ENCODE measurements at regions not wholly inside any gene's neighbourhood (a gene's known extent, or its start where the extent isn't known, plus 50 kb on each side); places are given as distances from the start of the nearest gene placed in this dataset.

DNA sequence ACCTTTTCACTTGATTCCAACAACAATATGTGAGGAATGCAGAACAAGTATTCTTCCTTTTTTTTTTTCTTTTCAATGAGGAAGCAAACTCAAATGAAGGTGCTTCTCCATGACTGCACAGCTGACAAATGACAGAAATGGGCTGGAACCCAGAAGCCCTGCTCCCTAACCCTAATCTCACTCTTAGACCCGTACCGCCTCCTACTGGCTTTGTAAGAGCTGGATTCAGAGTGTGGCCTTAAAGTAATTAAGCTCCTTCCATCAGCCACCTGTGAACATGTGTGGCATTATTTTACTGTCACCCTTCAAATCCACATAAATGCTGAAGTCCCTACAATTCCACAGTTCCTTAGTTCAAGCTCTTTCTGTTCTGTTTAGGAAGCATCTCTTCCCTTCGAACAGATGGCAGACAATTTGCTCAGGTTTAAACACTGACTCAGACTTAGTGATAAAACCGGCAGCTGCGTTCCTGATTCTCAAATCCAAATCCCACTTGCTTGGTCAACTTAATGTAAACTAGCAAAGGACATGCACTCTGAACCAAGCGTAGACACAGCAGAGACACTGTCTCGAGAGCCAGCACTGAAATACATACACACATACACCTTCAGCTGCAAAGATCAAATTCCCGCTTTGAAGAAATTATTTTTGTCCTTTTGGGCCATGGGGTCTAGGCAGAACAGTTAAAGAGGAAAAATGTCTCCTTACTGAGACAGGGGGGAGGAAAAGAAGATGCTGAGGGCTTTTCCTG, 316.7 kb upstream of the TLE4 start:
- H3K36me3 Mint-ChIP-seq (ENCODE audit: low read depth), result no peaks in the 10 kb centered on the region
- no peaks in the 10 kb centered on the region for H3K4me1 Mint-ChIP-seq
- DNase-seq, result no peak
- no peak overlapping the region for H3K4me3 Mint-ChIP-seq
- H3K9me3 Mint-ChIP-seq, result no peaks in the 10 kb centered on the region
- peaks cover 6% of the 10 kb centered on the region for H3K27me3 Mint-ChIP-seq
- no peak for ATAC-seq
- no peak overlapping the region for H3K27ac Mint-ChIP-seq

DNA sequence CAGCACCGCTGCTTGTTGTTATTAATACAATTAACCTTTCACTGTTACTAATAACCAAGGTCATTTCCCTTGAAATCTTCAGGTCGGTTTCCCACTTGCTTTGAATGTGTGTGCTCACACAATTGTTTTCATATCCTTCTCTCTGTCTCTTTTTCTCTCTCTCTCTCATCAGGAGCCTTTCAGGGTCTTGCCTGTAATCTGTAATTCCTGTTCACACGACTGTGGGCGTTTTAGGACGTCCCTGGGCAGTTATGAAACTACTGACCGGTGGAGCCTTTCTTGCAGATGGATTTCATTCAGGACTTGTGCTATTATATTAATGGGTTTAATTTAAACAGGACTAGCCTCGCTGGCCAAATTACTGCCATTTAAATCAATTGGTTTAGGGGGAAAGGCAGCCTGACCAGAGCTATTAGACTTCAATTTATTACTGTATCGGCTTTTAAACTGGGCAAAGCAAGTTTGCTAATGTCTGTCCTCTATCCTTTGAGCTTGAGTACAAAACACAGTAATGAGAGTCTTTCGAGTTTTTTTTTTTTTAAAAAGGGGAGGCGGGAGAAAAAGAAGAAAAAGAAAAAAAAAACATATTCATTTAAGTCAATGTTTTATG, 316.0 kb upstream of the TLE4 start:
- Mint-ChIP-seq H3K9me3 (no peaks in the 10 kb centered on the region), H3K27me3 (peaks cover 8% of the 10 kb centered on the region)

DNA sequence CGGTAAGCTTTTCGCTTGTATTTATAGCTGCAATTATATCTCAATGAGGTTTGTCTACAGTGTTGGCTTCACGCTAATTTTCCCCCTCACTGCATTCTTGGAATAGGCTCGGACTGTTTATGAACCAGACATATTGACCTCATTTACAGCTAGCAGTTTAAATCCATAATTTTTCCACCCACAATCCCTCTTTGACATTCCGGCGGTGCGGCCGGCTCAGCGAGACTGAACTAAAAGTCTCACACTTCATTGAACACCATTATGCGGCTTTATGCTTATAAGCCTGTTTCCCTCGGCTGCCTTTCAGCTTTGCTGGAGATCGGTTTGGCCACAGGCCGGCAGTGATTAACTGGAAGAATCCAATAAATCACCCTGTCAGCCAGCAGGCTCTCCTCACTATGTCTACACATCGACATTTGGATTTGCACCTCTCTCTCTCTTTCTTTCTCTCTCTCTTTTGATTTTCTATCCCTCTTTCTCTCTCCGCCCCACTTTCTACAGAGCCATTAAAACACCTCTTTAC, 315.0 kb upstream of the TLE4 start:
- no peak for DNase-seq
- no peaks in the 10 kb centered on the region for H3K36me3 Mint-ChIP-seq (ENCODE audit: low read depth)
- no peak overlapping the region for H3K4me3 Mint-ChIP-seq
- no peak overlapping the region for H3K27ac Mint-ChIP-seq
- H3K9me3 Mint-ChIP-seq, result no peaks in the 10 kb centered on the region
- no peak for ATAC-seq
- H3K4me1 Mint-ChIP-seq, result no peaks in the 10 kb centered on the region
- H3K27me3 Mint-ChIP-seq, result peaks cover 15% of the 10 kb centered on the region

More for the DNA sequence above, 316.0 kb upstream of the TLE4 start:
- H3K4me1 Mint-ChIP-seq, result no peaks in the 10 kb centered on the region
- H3K36me3 Mint-ChIP-seq (ENCODE audit: low read depth), result no peaks in the 10 kb centered on the region
- no peak for ATAC-seq
- no peak overlapping the region for H3K27ac Mint-ChIP-seq
- H3K4me3 Mint-ChIP-seq, result no peak overlapping the region
- DNase-seq, result no peak

DNA sequence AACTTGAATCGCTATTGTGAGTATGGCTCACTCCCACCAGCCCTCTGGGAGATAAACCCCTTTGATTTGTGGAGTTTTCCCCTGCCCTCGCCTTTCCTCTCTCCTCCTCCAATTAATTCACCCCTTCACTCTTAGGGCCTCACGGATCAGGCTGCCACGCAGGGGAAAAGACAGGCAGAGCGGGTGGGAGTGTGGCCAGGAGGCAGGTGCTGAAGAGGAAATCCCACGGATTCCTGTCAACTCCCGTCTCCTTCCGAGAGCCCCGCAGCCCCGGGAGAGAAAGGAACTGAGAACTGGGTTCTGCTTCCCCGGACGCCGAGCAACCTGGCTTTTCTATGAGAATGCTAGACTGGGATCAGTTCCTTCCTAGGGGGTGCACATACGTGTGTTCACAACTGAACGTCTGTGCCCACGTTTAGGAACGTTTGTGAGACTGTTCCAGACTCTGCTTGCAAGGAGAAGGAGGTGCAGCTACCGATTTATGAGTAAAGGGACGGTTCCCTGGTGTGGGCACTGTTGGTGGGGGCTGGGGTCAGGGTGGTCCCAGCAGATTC, 314.5 kb upstream of the TLE4 start:
- H3K9me3 Mint-ChIP-seq, result no peaks in the 10 kb centered on the region
- no peaks in the 10 kb centered on the region for H3K4me1 Mint-ChIP-seq
- no peaks in the 10 kb centered on the region for H3K36me3 Mint-ChIP-seq (ENCODE audit: low read depth)
- DNase-seq (no peak), ATAC-seq (no peak)
- no peak overlapping the region for H3K27ac Mint-ChIP-seq
- no peak overlapping the region for H3K4me3 Mint-ChIP-seq
- H3K27me3 Mint-ChIP-seq, result peaks cover 17% of the 10 kb centered on the region

DNA sequence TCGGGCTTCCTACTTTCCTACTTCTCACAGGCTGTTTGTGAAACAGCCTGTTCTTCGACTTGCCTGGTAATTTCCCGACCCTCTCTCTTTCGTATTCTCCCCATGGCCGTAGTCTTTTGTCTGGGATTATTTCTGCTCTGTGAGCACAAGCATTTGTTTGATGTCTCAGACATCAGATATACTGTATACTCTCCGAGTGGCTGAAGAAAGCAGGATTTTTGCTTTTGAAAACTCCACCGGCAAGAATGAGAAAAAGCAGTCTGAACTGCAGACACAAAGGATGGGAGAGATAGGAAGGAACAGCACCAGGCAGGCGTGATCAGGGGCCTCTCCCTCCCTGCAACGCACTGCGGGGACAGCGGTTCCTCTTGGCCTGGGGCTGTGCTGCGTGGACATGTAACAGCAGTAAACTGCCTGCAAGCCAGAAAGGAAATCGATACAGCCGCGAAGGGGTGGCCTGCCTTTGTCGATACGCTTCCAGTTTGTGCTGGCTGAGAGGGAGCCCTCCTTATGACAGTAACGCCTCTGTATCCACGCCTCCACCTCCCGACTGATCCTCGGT, 313.9 kb upstream of the TLE4 start:
- Mint-ChIP-seq H3K27ac (no peak overlapping the region), H3K4me3 (no peak overlapping the region), H3K36me3 (ENCODE audit: low read depth) (no peaks in the 10 kb centered on the region), H3K9me3 (no peaks in the 10 kb centered on the region), H3K27me3 (peaks cover 20% of the 10 kb centered on the region), H3K4me1 (no peaks in the 10 kb centered on the region)
- DNase-seq (no peak), ATAC-seq (no peak)

DNA sequence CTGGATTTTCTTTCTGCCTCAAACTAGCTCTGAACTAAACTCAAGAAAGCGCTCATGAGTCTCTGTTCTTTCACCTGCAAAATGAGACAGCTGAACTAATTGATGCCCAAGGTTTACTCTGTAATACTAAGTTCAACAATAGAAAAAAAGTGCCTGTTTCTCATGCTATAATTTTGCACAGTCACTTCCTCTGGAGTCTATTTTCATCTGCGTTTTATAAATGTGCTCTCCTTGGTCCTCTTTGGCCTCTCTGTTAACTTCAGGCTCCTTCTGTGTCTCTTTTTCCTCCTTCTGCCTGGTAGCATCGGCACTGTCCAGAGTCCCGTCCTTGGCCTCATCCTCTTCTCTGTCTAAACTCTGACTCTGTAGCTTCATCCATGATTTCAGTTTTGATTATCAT, 311.9 kb upstream of the TLE4 start:
- Mint-ChIP-seq H3K27ac (no peak overlapping the region), H3K4me3 (no peak overlapping the region), H3K36me3 (ENCODE audit: low read depth) (no peaks in the 10 kb centered on the region), H3K9me3 (no peaks in the 10 kb centered on the region), H3K4me1 (peaks cover 1% of the 10 kb centered on the region), H3K27me3 (peaks cover 28% of the 10 kb centered on the region)
- ATAC-seq (no peak), DNase-seq (no peak)

DNA sequence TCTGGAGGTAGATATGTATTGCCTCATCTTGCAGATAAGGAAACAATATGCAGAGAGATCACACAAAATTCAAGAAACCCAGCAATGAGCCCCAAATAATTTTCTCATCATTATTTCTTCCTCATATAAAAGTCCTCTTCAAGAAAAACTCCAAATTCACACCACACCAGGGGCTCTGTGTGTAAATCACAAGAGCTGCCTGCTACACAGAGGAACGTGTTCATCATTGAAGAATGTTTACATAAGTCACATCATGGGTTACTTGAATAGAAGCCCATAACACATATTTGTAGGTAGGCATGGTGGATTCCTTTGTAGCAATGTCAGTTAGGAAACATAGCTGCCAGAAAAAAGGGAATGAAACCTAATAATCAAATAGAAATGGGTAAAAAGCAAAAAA, 308.1 kb upstream of the TLE4 start:
- Mint-ChIP-seq H3K9me3 (no peaks in the 10 kb centered on the region), H3K27ac (no peak overlapping the region), H3K27me3 (peaks cover 27% of the 10 kb centered on the region), H3K4me1 (peaks cover 1% of the 10 kb centered on the region), H3K4me3 (no peak overlapping the region), H3K36me3 (ENCODE audit: low read depth) (no peaks in the 10 kb centered on the region)
- ATAC-seq (no peak), DNase-seq (no peak)

DNA sequence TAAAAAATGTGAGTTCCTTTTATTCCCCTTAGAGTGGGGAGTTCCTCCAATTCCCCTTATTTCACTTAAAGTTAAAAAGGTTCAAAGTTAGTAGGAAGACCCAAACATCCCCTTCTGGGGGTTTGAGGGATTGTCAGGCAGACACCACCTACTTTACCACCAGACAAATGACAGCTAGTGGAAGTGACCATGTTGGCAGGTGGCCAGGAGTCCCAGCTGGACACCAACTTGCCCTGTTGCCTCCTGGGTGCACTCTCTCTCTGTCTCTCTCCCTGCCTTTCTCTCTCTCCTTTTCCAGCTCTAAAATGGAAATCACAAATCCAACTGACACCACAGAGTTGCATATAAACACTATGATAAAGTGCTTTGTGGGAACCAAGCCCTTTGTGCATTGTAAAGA, 307.7 kb upstream of the TLE4 start:
- ATAC-seq (no peak), DNase-seq (no peak)
- Mint-ChIP-seq H3K27me3 (peaks cover 24% of the 10 kb centered on the region), H3K4me3 (no peak overlapping the region), H3K36me3 (ENCODE audit: low read depth) (no peaks in the 10 kb centered on the region), H3K4me1 (peaks cover 1% of the 10 kb centered on the region), H3K27ac (no peak overlapping the region), H3K9me3 (no peaks in the 10 kb centered on the region)

DNA sequence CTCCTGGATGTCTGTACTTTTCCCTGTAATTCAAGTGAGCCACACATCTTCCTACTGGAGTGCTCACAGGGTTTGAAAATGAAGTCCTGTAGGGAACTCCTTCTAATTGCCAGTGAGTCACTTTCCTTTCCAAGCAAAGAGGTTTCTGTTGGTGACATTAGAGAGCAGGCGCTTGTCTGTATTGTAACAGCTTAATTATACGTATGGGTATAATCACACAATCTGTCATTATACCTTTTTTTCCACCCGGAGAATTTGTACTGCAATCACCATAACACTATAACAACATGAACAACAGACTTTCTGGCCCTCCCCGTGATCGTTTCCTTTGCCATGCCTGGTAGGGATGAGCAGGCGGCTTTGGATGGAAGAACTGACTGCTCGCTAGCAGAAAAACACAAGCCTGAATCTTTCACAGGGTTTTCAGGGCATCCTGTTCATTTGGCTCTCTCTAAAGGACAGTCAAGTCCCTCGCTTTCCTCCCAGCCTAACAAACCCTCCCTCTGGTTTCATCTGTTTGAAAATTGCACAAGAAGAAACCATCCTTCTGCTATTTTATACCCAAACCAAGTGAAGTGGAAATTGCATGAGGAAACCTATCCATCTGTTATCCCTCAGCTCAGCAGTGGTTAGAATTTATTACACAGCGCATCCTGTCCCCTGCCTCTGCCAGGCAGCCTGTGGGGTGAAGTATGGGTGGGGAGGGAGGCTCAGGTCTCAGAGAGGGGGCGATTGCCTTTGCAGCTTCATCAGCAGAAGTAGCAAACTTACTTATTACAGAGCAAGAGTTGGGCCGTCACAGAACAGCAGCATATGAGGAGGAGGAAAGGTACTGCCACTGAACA, 307.0 kb upstream of the TLE4 start:
- H3K4me1 Mint-ChIP-seq, result peaks cover 1% of the 10 kb centered on the region
- peaks cover 24% of the 10 kb centered on the region for H3K27me3 Mint-ChIP-seq
- DNase-seq (no peak), ATAC-seq (no peak)
- no peak overlapping the region for H3K4me3 Mint-ChIP-seq
- H3K27ac Mint-ChIP-seq, result no peak overlapping the region
- no peaks in the 10 kb centered on the region for H3K36me3 Mint-ChIP-seq (ENCODE audit: low read depth)
- H3K9me3 Mint-ChIP-seq, result no peaks in the 10 kb centered on the region

DNA sequence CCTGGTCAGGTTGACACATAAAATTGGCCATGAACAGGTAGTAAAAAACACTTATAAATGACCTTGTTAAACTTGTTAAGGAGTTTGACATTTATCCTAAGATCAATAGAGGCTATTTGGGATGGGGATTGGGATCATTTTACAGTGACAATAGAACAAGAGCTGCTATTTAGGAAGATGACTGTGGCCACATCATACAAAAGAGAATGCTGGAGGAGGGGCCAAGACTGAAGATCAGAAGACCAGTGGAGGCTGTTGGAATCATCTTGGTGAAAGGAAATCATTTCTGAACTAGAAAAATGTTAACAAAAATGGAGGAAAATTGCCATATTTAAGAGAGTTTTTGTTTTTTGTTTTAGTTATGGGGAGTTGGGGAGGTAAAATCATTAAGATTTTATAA, 304.8 kb upstream of the TLE4 start:
- no peak for ATAC-seq
- no peaks in the 10 kb centered on the region for H3K9me3 Mint-ChIP-seq

DNA sequence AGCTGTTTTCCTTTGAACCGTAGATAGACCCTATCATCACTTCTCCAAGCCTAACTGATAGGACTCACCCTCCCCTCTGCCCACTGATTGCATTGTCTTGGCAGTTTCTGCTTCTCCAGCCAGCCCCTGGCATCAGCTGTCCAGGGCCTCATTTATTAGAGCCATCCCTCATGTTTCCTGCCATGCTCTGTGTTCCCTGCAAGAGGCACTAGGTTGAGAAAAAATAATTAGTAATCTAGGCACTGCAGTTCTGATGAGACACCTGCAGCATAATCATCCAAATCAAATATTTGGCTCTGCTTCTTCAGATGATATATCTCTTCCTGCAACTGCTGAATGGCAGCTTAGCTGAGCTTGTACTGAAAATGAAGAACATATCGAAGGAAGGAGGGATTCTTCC, 303.0 kb upstream of the TLE4 start:
- H3K9me3 Mint-ChIP-seq, result no peaks in the 10 kb centered on the region
- ATAC-seq (no peak), DNase-seq (no peak)
- no peaks in the 10 kb centered on the region for H3K36me3 Mint-ChIP-seq (ENCODE audit: low read depth)
- no peak overlapping the region for H3K27ac Mint-ChIP-seq
- peaks cover 1% of the 10 kb centered on the region for H3K4me1 Mint-ChIP-seq
- no peak overlapping the region for H3K4me3 Mint-ChIP-seq
- H3K27me3 Mint-ChIP-seq, result peaks cover 5% of the 10 kb centered on the region

More for the DNA sequence above, 304.8 kb upstream of the TLE4 start:
- H3K36me3 Mint-ChIP-seq (ENCODE audit: low read depth), result no peaks in the 10 kb centered on the region
- H3K27ac Mint-ChIP-seq, result no peak overlapping the region
- H3K4me3 Mint-ChIP-seq, result no peak overlapping the region
- DNase-seq, result no peak
- H3K4me1 Mint-ChIP-seq, result peaks cover 1% of the 10 kb centered on the region
- peaks cover 12% of the 10 kb centered on the region for H3K27me3 Mint-ChIP-seq

DNA sequence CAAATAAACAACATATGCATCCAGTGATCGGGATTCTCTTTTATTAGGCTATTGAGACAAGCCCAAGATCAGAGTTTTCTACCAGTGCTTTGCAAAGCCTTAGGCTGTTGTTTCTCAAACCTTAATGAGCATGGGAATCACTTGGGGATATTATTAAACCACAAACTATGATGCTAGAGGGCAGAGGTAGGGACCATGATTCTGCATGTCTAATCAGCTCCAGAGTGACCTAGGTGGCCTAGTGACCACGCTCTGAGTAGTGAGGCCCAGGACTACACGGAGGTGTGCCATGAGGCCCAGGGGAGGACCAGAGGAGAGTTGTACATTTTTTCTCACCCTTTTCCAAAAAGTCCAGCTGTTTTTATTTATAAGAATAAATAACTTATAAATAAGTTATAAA, 298.5 kb upstream of the TLE4 start:
- Mint-ChIP-seq H3K36me3 (ENCODE audit: low read depth) (no peaks in the 10 kb centered on the region), H3K4me3 (no peak overlapping the region), H3K4me1 (no peaks in the 10 kb centered on the region), H3K27ac (no peak overlapping the region), H3K9me3 (no peaks in the 10 kb centered on the region), H3K27me3 (no peaks in the 10 kb centered on the region)
- ATAC-seq, result no peak
- no peak for DNase-seq

DNA sequence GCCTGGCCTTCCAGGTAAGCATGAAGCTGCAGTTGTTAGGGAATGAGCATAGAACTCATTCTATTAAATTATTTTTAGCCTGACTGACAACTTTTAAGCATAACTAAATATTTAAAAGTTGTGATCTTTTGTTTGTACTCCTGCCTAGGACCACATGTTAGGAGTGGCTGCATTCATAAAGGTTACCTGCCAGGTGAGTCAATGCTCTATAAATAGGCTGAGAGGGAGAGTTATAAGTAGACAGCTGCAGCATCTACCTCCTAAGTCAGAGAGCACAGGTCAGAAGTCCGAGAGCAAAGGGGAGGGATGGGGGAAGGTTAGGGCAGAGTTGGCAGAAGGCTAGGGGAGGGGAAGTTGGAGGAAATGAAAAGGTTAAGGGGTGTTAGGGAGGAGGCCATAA, 292.4 kb upstream of the TLE4 start:
- H3K4me1 Mint-ChIP-seq, result no peaks in the 10 kb centered on the region
- no peaks in the 10 kb centered on the region for H3K9me3 Mint-ChIP-seq
- no peaks in the 10 kb centered on the region for H3K27me3 Mint-ChIP-seq
- ATAC-seq (no peak), DNase-seq (no peak)
- no peaks in the 10 kb centered on the region for H3K36me3 Mint-ChIP-seq (ENCODE audit: low read depth)
- no peak overlapping the region for H3K4me3 Mint-ChIP-seq
- H3K27ac Mint-ChIP-seq, result no peak overlapping the region

DNA sequence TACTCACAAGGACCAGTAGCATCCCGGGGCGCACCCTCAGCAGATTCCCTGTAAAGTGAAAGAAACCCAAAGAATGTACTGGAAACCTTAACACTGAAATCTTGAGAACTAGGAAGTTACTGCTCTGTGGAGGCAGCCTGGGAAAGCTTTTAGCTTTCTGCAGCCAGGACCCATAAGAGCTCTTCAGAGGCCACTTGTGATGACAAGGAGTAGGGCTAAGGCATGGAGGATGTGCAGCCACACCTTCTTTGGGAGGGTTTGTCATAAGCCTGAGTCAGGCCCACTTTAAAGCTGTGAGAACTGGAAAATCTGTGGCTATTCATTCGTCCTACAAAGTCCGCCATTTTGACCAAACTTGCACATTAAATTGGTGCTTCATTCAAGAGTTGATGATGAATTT, 291.1 kb upstream of the TLE4 start:
- H3K36me3 Mint-ChIP-seq (ENCODE audit: low read depth), result no peaks in the 10 kb centered on the region
- no peaks in the 10 kb centered on the region for H3K4me1 Mint-ChIP-seq
- H3K27ac Mint-ChIP-seq, result no peak overlapping the region
- H3K9me3 Mint-ChIP-seq, result no peaks in the 10 kb centered on the region
- ATAC-seq (no peak), DNase-seq (no peak)
- H3K27me3 Mint-ChIP-seq, result no peaks in the 10 kb centered on the region
- H3K4me3 Mint-ChIP-seq, result no peak overlapping the region

All from activated naive CD8-positive, alpha-beta T cell treated with anti-CD3 and anti-CD28 coated beads, Interleukin-2, amount 50 U/mL, for 24 hours (primary cell).